ENCODE measurements at regions not wholly inside any gene's neighbourhood (a gene's known extent, or its start where the extent isn't known, plus 50 kb on each side); places are given as distances from the start of the nearest gene placed in this dataset.
"Not testable (repeated sequence)": the region's sequence is repeated elsewhere in the genome, so short reads cannot be mapped to it uniquely, and the experiment has no call there.

GRCh38 chr20:19129976-19130612 lies 82.3 kb upstream of the SLC24A3 start:
- in situ Hi-C loops (cut with MboI; ENCODE audit: low pct_unique_long_range_greater_than_20kb, low sequenced_read_pairs), result no loop called here

GRCh38 chr20:19130613-19130984 lies 81.8 kb upstream of the SLC24A3 start:
- DNase-seq, result no peak
- in situ Hi-C loops (cut with MboI; ENCODE audit: low pct_unique_long_range_greater_than_20kb, low sequenced_read_pairs), result no loop called here

More at GRCh38 chr20:19129976-19130612, 82.3 kb upstream of the SLC24A3 start:
- no peak for DNase-seq

- no peak for DNase-seq
These were observed 74.8 kb upstream of the SLC24A3 start for GRCh38 chr20:19137641-19138040.

GRCh38 chr20:19138758-19139157 lies 73.7 kb upstream of the SLC24A3 start:
- in situ Hi-C loops (cut with MboI; ENCODE audit: low pct_unique_long_range_greater_than_20kb, low sequenced_read_pairs), result no loop called here
- no peak for DNase-seq

More at GRCh38 chr20:19137641-19138040, 74.8 kb upstream of the SLC24A3 start:
- in situ Hi-C loops (cut with MboI; ENCODE audit: low pct_unique_long_range_greater_than_20kb, low sequenced_read_pairs), result no loop called here

GRCh38 chr20:19139584-19139983 lies 72.9 kb upstream of the SLC24A3 start:
- DNase-seq; in situ Hi-C loops (cut with MboI; ENCODE audit: low pct_unique_long_range_greater_than_20kb, low sequenced_read_pairs): not testable (repeated sequence)

GRCh38 chr20:19141998-19142397 lies 70.4 kb upstream of the SLC24A3 start:
- in situ Hi-C loops (cut with MboI; ENCODE audit: low pct_unique_long_range_greater_than_20kb, low sequenced_read_pairs), result no loop called here
- no peak for DNase-seq

- in situ Hi-C loops (cut with MboI; ENCODE audit: low pct_unique_long_range_greater_than_20kb, low sequenced_read_pairs), result no loop called here
These were observed 68.6 kb upstream of the SLC24A3 start for GRCh38 chr20:19143890-19144289.

GRCh38 chr20:19161336-19161735 lies 51.1 kb upstream of the SLC24A3 start:
- in situ Hi-C loops (cut with MboI; ENCODE audit: low pct_unique_long_range_greater_than_20kb, low sequenced_read_pairs), result no loop called here
- DNase-seq, result no peak

More at GRCh38 chr20:19143890-19144289, 68.6 kb upstream of the SLC24A3 start:
- DNase-seq, result no peak

Data from KBM-7 (cell line).